Hepatocyte (in vitro differentiated cells): ENCODE measurements at regions not wholly inside any gene's neighbourhood (a gene's known extent, or its start where the extent isn't known, plus 50 kb on each side); places are given as distances from the start of the nearest gene placed in this dataset.

Experiments
- DNase-seq: peaks from one replicate; pipeline ENCODE4 v3.0.0-alpha.2; 2016; ENCODE audit warnings: low spot score
- H2AFZ ChIP-seq: fragments of 200-600 bp; sonication (generic); 2 replicates; pipeline ENCODE4 v1.6.0; 2016; ENCODE audit warnings: antibody characterized with exemption, mild to moderate bottlenecking
- H3K27ac ChIP-seq: fragments of 200-600 bp; sonication (generic); 2 replicates; pipeline ENCODE4 v1.5.1; 2016; ENCODE audit warnings: mild to moderate bottlenecking
- H3K27me3 ChIP-seq: fragments of 200-600 bp; sonication (generic); 2 replicates; pipeline ENCODE4 v1.6.1; 2016
- H3K36me3 ChIP-seq: fragments of 200-600 bp; sonication (generic); replicated peaks from 2 replicates; pipeline ENCODE4 v1.5.1; 2016; ENCODE audit warnings: low read depth; ENCODE audit not compliant: insufficient read depth
- H3K4me1 ChIP-seq: fragments of 200-600 bp; sonication (generic); 2 replicates; pipeline ENCODE4 v1.5.1; 2016; ENCODE audit warnings: mild to moderate bottlenecking, moderate library complexity; ENCODE audit not compliant: insufficient read depth
- H3K4me2 ChIP-seq: fragments of 200-600 bp; sonication (generic); 2 replicates; pipeline ENCODE4 v1.6.0; 2016
- H3K4me3 ChIP-seq: fragments of 200-600 bp; sonication (generic); 2 replicates; pipeline ENCODE4 v1.5.1; 2016; ENCODE audit warnings: mild to moderate bottlenecking
- H3K79me2 ChIP-seq: fragments of 200-600 bp; sonication (generic); 2 replicates; pipeline ENCODE4 v1.6.0; 2017; ENCODE audit warnings: mild to moderate bottlenecking
- H3K9me2 ChIP-seq: fragments of 200-600 bp; sonication (generic); replicated peaks from 2 replicates; pipeline ENCODE4 v1.6.0; 2017; ENCODE audit warnings: mild to moderate bottlenecking; ENCODE audit not compliant: insufficient read depth
- H3K9me3 ChIP-seq: fragments of 200-600 bp; sonication (generic); 2 replicates; pipeline ENCODE4 v1.5.1; 2016; ENCODE audit warnings: low read depth, mild to moderate bottlenecking
- H4K20me1 ChIP-seq: fragments of 200-600 bp; sonication (generic); 2 replicates; pipeline ENCODE4 v1.6.0; 2016; ENCODE audit warnings: mild to moderate bottlenecking; ENCODE audit not compliant: insufficient read depth, poor library complexity, severe bottlenecking
- EZH2 ChIP-seq: fragments of 200-600 bp; sonication (generic); IDR thresholded peaks from 2 replicates; pipeline ENCODE4 v1.6.1; 2016; ENCODE audit warnings: antibody characterized with exemption, mild to moderate bottlenecking, borderline replicate concordance
- EZH2phosphoT487 ChIP-seq: fragments of 200-600 bp; sonication (generic); IDR thresholded peaks from one replicate; pipeline ENCODE4 v1.6.1; 2018; ENCODE audit warnings: antibody characterized with exemption, mild to moderate bottlenecking, low read depth, moderate library complexity; ENCODE audit not compliant: unreplicated experiment, severe bottlenecking
- WGBS: methylation state at CpG from one replicate; pipeline ENCODE4 v1.1.6; 2016; ENCODE audit warnings: low lambda C conversion rate; ENCODE audit errors: missing lambda C conversion rate; 5-methylcytosine and 5-hydroxymethylcytosine counted together
- TF ChIP-seq, protein P1 (sequence below): fragments of 200-600 bp; sonication (generic); IDR thresholded peaks from 2 replicates; pipeline ENCODE4 v1.5.1; 2016; ENCODE audit warnings: antibody characterized with exemption, mild to moderate bottlenecking; ENCODE audit not compliant: poor library complexity

DNA sequence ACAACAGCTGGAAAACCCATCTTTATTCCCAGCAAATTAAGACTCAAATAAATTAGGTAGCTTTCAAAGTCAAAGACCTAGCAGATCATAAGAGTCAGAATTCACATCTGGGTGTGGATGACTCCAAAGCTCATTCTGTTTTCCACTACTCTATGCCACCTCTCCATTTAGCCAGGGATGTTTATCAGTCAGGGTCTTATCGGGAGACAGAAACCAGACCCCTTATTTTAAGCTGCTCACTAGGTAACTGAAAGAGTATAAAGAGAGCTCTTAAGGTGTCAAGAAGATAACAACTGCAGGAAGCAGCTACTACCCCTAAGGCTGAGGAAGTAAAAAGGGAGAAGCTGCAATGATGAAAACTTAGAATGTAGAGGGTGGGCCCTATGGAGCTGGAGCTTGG, 333.7 kb upstream of the KLF3 start:
- H3K4me2 ChIP-seq, result no peak overlapping the region
- DNase-seq, result no peak
- no peaks in the 10 kb centered on the region for H3K9me2 ChIP-seq
- H3K27ac ChIP-seq, result no peak overlapping the region
- TF ChIP-seq, protein P1, sequence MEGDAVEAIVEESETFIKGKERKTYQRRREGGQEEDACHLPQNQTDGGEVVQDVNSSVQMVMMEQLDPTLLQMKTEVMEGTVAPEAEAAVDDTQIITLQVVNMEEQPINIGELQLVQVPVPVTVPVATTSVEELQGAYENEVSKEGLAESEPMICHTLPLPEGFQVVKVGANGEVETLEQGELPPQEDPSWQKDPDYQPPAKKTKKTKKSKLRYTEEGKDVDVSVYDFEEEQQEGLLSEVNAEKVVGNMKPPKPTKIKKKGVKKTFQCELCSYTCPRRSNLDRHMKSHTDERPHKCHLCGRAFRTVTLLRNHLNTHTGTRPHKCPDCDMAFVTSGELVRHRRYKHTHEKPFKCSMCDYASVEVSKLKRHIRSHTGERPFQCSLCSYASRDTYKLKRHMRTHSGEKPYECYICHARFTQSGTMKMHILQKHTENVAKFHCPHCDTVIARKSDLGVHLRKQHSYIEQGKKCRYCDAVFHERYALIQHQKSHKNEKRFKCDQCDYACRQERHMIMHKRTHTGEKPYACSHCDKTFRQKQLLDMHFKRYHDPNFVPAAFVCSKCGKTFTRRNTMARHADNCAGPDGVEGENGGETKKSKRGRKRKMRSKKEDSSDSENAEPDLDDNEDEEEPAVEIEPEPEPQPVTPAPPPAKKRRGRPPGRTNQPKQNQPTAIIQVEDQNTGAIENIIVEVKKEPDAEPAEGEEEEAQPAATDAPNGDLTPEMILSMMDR, result no peak
- TF ChIP-seq EZH2, result no peak
- no peak for TF ChIP-seq EZH2phosphoT487
- 41% methylated on average over 1 of the region's 1 CpG for WGBS
- H3K4me1 ChIP-seq, result no peaks in the 10 kb centered on the region
- no peaks in the 10 kb centered on the region for H3K36me3 ChIP-seq
- H3K79me2 ChIP-seq, result no peaks in the 10 kb centered on the region
- H3K4me3 ChIP-seq, result no peak overlapping the region
- no peaks in the 10 kb centered on the region for H4K20me1 ChIP-seq
- H3K27me3 ChIP-seq, result no peaks in the 10 kb centered on the region
- no peak overlapping the region for H2AFZ ChIP-seq
- H3K9me3 ChIP-seq, result no peaks in the 10 kb centered on the region

DNA sequence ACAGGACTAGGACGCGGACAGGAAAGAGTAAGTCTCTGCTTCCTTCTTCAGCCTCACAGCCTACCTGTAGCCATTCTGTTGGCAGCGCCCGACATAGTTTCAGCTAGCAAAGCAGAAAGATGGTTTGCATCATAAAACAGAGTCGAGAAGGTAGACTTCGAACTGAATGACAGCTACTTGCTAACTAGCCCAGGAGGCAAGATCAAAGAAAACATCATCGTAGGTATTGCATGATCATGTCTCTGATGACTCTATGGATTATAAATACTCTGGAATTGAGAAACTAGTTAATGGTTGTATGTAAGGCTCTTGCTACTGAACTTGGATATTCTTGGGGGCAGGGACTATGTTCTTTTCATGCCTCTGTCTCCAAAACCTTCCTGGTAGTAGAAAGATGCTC, 333.1 kb upstream of the KLF3 start:
- 84% methylated on average over 7 of the region's 7 CpGs for WGBS
- Histone ChIP-seq H3K4me2 (no peak overlapping the region), H2AFZ (no peak overlapping the region)

DNA sequence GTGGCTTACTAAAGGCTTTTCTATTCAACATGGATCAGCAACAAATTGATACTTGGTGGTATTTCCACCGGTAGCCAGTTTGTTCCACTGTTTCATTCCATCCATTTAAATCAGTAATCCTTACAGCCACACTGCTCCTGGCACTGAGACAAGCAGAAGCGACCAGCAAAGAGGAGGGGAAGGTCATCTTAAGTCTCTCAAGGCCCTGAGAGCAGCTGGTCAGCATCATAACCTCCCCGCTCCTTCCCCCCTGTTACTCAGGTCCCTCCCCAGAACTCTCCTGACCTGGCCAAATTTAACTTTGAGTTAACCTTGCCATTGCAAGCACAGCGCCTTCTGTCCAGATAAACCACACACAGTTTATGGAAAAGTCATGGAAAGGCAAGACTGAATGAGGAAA, 331.3 kb upstream of the KLF3 start:
- H2AFZ ChIP-seq, result no peak overlapping the region
- 66% methylated on average over 4 of the region's 4 CpGs for WGBS

More for the DNA sequence above, 333.1 kb upstream of the KLF3 start:
- Histone ChIP-seq H3K79me2 (no peaks in the 10 kb centered on the region), H3K27me3 (no peaks in the 10 kb centered on the region), H3K9me2 (no peaks in the 10 kb centered on the region), H3K27ac (no peak overlapping the region), H3K9me3 (no peaks in the 10 kb centered on the region), H3K36me3 (no peaks in the 10 kb centered on the region), H3K4me3 (no peak overlapping the region), H3K4me1 (no peaks in the 10 kb centered on the region), H4K20me1 (no peaks in the 10 kb centered on the region)
- TF ChIP-seq EZH2 (no peak), EZH2phosphoT487 (no peak)
- TF ChIP-seq, protein P1, result no peak
- peak; percentile 16 for DNase-seq

More for the DNA sequence above, 331.3 kb upstream of the KLF3 start:
- Histone ChIP-seq H3K27ac (no peak overlapping the region), H4K20me1 (no peaks in the 10 kb centered on the region), H3K27me3 (no peaks in the 10 kb centered on the region), H3K9me3 (peaks cover 2% of the 10 kb centered on the region), H3K36me3 (no peaks in the 10 kb centered on the region), H3K4me2 (no peak overlapping the region), H3K4me3 (no peak overlapping the region), H3K4me1 (no peaks in the 10 kb centered on the region), H3K79me2 (no peaks in the 10 kb centered on the region), H3K9me2 (no peaks in the 10 kb centered on the region)
- no peak for DNase-seq
- TF ChIP-seq, protein P1, result no peak
- TF ChIP-seq EZH2phosphoT487, result no peak
